ENCODE measurements at regions not wholly inside any gene's neighbourhood (a gene's known extent, or its start where the extent isn't known, plus 50 kb on each side); places are given as distances from the start of the nearest gene placed in this dataset.

DNA sequence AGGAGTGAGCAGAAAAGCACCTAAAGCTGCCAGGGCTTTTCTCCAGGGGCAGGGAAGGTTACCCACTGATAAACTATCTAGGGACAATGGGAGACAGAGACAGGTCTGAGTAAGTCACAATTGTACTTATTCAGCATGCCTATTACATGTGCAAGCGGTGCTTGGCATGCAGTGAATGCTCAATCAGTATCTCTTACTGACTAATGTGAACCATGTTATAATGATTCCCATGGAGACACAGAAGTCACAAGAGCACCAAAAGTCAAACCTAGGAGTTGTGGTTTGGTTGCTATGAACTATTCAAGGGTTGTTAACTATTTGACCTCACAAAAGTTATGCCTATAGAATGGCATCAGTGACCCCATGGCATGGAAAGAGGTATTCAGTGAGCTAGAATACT, 50.0 kb upstream of the RASGRP1 start:
- Histone ChIP-seq H3K4me3 (no peak overlapping the region), H3K27ac (no peak overlapping the region), H3K9me3 (no peaks in the 10 kb centered on the region), H3K4me1 (peaks cover 0 to 34% (median 5%) of the 10 kb centered on the region in 6 donors), H3K36me3 (no peaks in the 10 kb centered on the region), H3K27me3 (replicated peaks in 1 of 7) (no peaks in the 10 kb centered on the region)
- 84 to 100% (median 95%) methylated on average over 1 of the region's 1 CpG for WGBS, 5 donors
- no peak for DNase-seq
- intact Hi-C loops (cut with DNase I; ENCODE audit: low total_unique reads): no loop called here
- TF ChIP-seq POLR2A (IDR thresholded peaks at IDR 0.05) (no peak), POLR2AphosphoS5 (IDR thresholded peaks at IDR 0.05) (no peak)
- TF ChIP-seq, protein P1, sequence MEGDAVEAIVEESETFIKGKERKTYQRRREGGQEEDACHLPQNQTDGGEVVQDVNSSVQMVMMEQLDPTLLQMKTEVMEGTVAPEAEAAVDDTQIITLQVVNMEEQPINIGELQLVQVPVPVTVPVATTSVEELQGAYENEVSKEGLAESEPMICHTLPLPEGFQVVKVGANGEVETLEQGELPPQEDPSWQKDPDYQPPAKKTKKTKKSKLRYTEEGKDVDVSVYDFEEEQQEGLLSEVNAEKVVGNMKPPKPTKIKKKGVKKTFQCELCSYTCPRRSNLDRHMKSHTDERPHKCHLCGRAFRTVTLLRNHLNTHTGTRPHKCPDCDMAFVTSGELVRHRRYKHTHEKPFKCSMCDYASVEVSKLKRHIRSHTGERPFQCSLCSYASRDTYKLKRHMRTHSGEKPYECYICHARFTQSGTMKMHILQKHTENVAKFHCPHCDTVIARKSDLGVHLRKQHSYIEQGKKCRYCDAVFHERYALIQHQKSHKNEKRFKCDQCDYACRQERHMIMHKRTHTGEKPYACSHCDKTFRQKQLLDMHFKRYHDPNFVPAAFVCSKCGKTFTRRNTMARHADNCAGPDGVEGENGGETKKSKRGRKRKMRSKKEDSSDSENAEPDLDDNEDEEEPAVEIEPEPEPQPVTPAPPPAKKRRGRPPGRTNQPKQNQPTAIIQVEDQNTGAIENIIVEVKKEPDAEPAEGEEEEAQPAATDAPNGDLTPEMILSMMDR (IDR thresholded peaks at IDR 0.05 in 8 of 11, conservative IDR thresholded peaks at IDR 0.05 in 3 of 11): no peak

DNA sequence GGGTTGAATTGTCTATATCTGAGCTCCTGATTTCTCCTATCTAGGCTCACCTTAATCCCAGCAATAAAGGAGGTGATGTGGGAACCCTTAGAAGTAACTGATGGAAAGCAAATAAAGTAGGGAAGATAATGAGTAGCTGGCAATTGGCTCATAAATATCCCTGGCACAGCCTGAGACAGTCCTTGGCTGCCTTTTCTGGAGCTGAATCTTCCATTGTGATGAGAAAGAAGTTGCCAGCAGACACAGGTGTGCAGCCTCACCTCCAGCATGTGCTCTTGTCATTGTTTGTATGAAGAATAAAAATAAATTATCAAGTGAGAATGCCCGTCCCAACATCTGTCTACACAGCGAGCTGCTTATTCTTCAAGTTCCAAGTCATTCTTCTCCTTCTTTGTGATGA, 53.2 kb upstream of the RASGRP1 start:
- Histone ChIP-seq H3K4me1 (peaks cover 0 to 18% (median 0%) of the 10 kb centered on the region in 6 donors), H3K27me3 (replicated peaks in 1 of 7) (no peaks in the 10 kb centered on the region), H3K36me3 (no peaks in the 10 kb centered on the region), H3K9me3 (no peaks in the 10 kb centered on the region), H3K4me3 (no peak overlapping the region), H3K27ac (no peak overlapping the region)
- DNase-seq: no peak
- intact Hi-C loops (cut with DNase I; ENCODE audit: low total_unique reads): no loop called here
- WGBS, 5 donors: 88 to 94% (median 89%) methylated on average over 2 of the region's 2 CpGs
- TF ChIP-seq, protein P1 (IDR thresholded peaks at IDR 0.05 in 8 of 11, conservative IDR thresholded peaks at IDR 0.05 in 3 of 11): no peak
- no peak for TF ChIP-seq POLR2AphosphoS5 (IDR thresholded peaks at IDR 0.05)
- no peak for TF ChIP-seq POLR2A (IDR thresholded peaks at IDR 0.05)

- Histone ChIP-seq H3K36me3 (no peaks in the 10 kb centered on the region), H3K9me3 (no peaks in the 10 kb centered on the region), H3K4me3 (no peak overlapping the region), H3K27ac (no peak overlapping the region), H3K4me1 (peaks cover 0 to 13% (median 0%) of the 10 kb centered on the region in 6 donors), H3K27me3 (replicated peaks in 1 of 7) (no peaks in the 10 kb centered on the region)
- no peak for DNase-seq
- 89 to 97% (median 93%) methylated on average over 4 of the region's 4 CpGs for WGBS, 5 donors
- TF ChIP-seq POLR2A (IDR thresholded peaks at IDR 0.05) (no peak), POLR2AphosphoS5 (IDR thresholded peaks at IDR 0.05) (no peak)
- TF ChIP-seq, protein P1 (IDR thresholded peaks at IDR 0.05 in 8 of 11, conservative IDR thresholded peaks at IDR 0.05 in 3 of 11): no peak
- intact Hi-C loops (cut with DNase I; ENCODE audit: low total_unique reads): no loop called here
These were observed 53.8 kb upstream of the RASGRP1 start for GRCh38 chr15:38618242-38618955.

DNA sequence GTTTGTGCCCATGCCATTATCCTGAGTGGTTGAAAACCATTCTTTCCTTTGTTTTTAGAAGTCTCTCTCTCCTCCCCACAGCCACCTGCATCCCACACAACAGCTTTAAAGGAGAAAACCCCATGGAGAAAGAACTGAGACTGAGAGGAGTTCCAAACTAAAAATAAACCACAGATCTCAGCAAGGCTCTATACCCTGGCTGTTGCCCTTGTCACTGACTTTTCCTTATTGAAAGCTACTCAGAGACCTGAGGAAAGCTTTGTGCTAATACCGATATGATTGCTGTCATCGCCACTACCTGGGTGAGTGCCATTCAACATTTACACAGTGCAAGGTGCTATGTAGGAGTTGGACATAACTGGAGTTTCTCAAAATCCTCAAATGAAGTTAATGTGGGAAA, 55.5 kb upstream of the RASGRP1 start:
- Histone ChIP-seq H3K27me3 (replicated peaks in 1 of 7) (no peaks in the 10 kb centered on the region), H3K9me3 (no peaks in the 10 kb centered on the region), H3K4me1 (peaks cover 0 to 13% (median 0%) of the 10 kb centered on the region in 6 donors), H3K4me3 (no peak overlapping the region), H3K27ac (no peak overlapping the region), H3K36me3 (no peaks in the 10 kb centered on the region)
- DNase-seq: no peak
- WGBS, 5 donors: 91 to 99% (median 95%) methylated on average over 2 of the region's 2 CpGs
- TF ChIP-seq POLR2A (IDR thresholded peaks at IDR 0.05): no peak
- TF ChIP-seq POLR2AphosphoS5 (IDR thresholded peaks at IDR 0.05): no peak
- TF ChIP-seq, protein P1 (IDR thresholded peaks at IDR 0.05 in 8 of 11, conservative IDR thresholded peaks at IDR 0.05 in 3 of 11): no peak
- intact Hi-C loops (cut with DNase I; ENCODE audit: low total_unique reads): no loop called here

Measured in spleen (tissue), 11 donors.